AG10803 (cell line): ENCODE measurements at regions not wholly inside any gene's neighbourhood (a gene's known extent, or its start where the extent isn't known, plus 50 kb on each side); places are given as distances from the start of the nearest gene placed in this dataset.
A peak's percentile ranks its signal among the peaks of the same experiment; 100 is the strongest.

Experiments
- DNase-seq: peaks from one replicate; pipeline ENCODE4 v3.0.0; 2010; ENCODE audit warnings: low read depth
- H3K4me3 ChIP-seq: 2 replicates; pipeline ENCODE4 v1.5.1; 2011; ENCODE audit warnings: mild to moderate bottlenecking, low read length, control low read depth
- CTCF ChIP-seq: conservative IDR thresholded peaks from 2 replicates; pipeline ENCODE4 v1.5.1; 2011; ENCODE audit warnings: mild to moderate bottlenecking, low read length, control low read depth, inconsistent platforms

GRCh38 chr7:115763347-115763746 is 267.2 kb downstream of the TFEC start:
- DNase-seq: no peak

GRCh38 chr7:115758025-115758424 is 272.5 kb downstream of the TFEC start:
- no peak overlapping the region for H3K4me3 ChIP-seq
- no peak for TF ChIP-seq CTCF
- DNase-seq: no peak

More at GRCh38 chr7:115763347-115763746, 267.2 kb downstream of the TFEC start:
- H3K4me3 ChIP-seq: no peak overlapping the region
- TF ChIP-seq CTCF: no peak

DNA sequence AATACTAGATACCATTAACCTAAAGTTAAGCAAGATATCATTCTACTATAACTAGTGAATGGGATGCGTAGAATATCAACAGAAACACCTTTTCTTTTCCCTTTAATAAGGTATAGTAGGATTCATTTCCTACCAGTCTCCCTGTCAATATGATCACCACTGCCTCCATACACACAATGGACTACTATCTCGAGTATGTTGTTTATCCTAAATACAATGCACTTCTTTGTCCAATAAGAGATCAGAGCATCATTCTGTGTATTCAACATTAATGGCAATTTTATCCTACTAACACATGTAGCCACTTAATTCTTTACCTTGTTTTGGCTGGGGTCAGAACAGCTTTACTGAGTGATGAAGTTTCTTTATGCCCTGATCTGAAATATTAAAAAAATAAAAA is 276.3 kb downstream of the TFEC start:
- no peak for DNase-seq
- TF ChIP-seq CTCF: no peak
- no peak overlapping the region for H3K4me3 ChIP-seq

GRCh38 chr7:115749924-115750323 is 280.6 kb downstream of the TFEC start:
- no peak overlapping the region for H3K4me3 ChIP-seq
- DNase-seq: no peak
- no peak for TF ChIP-seq CTCF

DNA sequence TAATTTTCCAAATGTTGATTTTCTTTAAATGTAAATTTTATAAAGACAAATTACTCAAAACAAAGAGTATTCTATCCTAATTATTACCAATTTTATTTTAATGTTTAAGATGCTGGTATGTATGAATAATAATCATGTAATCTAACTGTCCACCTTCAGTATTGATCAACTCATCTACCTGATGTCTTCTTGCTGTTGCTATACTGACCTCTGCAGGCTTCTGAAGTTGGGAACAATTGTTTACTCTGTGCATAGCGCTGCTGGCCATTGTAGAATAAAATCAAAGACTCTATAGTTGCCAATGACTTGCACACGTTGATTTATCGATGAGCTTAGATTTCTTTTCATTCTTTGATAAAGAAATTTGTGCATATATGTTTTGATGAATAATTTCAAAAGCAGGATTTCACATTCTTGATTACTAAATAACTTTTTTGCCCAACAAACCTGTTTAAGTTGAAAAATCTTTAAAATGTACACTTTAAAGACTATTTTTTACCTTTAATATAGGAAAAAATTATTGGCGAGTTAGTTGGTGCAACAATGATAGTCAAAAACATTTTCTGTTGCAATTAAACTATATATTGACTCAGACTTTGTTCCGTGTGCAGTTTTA is 282.3 kb downstream of the TFEC start:
- H3K4me3 ChIP-seq: no peak overlapping the region
- peak; percentile 63 for TF ChIP-seq CTCF
- peak; percentile 32 for DNase-seq

DNA sequence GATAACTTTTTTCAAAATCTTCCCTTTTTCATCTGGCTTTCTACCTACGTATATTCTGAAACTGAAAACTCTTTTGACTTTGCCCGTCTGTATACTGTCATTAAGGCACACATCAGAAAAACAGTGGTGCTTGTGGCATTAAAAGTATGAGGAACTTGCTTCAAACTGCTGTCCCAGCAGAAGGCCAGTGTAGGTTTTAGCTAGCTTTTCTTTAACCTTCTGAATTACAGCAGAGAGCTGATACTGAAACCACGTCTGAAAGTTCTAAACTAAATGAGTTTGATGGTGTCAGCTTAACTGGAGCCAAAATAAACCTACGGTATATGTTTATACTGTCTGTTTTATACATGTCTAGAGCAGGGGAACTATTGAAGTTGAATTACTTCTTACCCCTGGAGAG is 283.4 kb downstream of the TFEC start:
- TF ChIP-seq CTCF: no peak
- DNase-seq: no peak
- H3K4me3 ChIP-seq: no peak overlapping the region

DNA sequence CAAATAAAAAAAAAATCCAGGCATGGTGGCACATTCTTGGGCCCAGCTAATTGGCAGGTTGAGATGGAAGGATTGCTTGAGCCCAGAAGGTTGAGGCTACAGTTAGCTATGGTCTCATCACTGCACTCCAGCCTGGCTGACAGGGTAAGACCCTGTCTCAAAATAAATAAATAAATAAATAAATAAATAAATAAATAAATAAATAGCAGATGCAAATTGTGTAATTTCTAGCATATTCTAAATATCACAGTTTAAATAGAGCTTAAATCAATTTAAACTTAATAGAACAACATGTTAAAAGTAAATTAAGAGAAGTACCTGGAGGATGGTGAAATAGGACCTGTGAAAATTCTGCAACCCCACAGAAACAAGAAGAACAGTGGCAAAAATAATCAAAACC is 290.5 kb downstream of the TFEC start:
- no peak overlapping the region for H3K4me3 ChIP-seq
- no peak for DNase-seq
- no peak for TF ChIP-seq CTCF
